GM12878 (cell line): ENCODE measurements at regions not wholly inside any gene's neighbourhood (a gene's known extent, or its start where the extent isn't known, plus 50 kb on each side); places are given as distances from the start of the nearest gene placed in this dataset.

ENCODE experiments used
- ATAC-seq: fragments of 200-7000 bp; cut with Tn5 transposase; 3 replicates; pipeline ENCODE4 v1.9.1; 2020; ENCODE audit warnings: mild to moderate bottlenecking, moderate library complexity
- BruUV-seq: library from RNA; stranded (reverse); fragments of 400-500 nt; replicated peaks from 2 replicates; lab custom pipeline; 2021; lab: Mats Ljungman, UMichigan
- CTCF ChIA-PET: fragments of 300-600 bp; sonication (Branson Sonifier 250); formaldehyde crosslinking; extraction: SDS; loops from one replicate; lab custom pipeline; 2021; ENCODE audit warnings: inconsistent platforms; lab: Yijun Ruan, JAX
- POLR2A ChIA-PET: fragments of 350-600 bp; formaldehyde crosslinking; extraction: SDS; loops from one replicate; lab custom pipeline; 2021; ENCODE audit warnings: inconsistent platforms; lab: Charles Lee
- RAD21 ChIA-PET: fragments of 300-600 bp; sonication (Branson Sonifier 250); formaldehyde crosslinking; loops from one replicate; lab custom pipeline; 2023; ENCODE audit warnings: antibody characterized with exemption; ENCODE audit not compliant: unreplicated experiment; lab: Charles Lee
- SMC1A ChIA-PET: fragments of 300-600 bp; sonication (Branson Sonifier 250); formaldehyde crosslinking; loops from one replicate; lab custom pipeline; 2023; ENCODE audit not compliant: unreplicated experiment, uncharacterized antibody; lab: Charles Lee
- DNase-seq: peaks from one replicate; pipeline ENCODE4 v3.0.0-alpha.2; 2011; ENCODE audit warnings: low read depth, low spot score
- FAIRE-seq: peaks from 3 replicates; lab custom pipeline; 2011; peaks lifted over from hg19 to GRCh38; lab: Jason Lieb, UNC
- H2AFZ ChIP-seq: 2 replicates; pipeline ENCODE4 v1.6.0; 2011; ENCODE audit warnings: low read depth, low read length, control low read depth; ENCODE audit not compliant: control insufficient read depth
- H3K27ac ChIP-seq: 2 replicates; pipeline ENCODE4 v1.5.1; 2011; ENCODE audit warnings: control low read depth; ENCODE audit not compliant: control insufficient read depth, insufficient read depth
- H3K27me3 ChIP-seq, 2 experiments: replicated peaks in 1 of 2; 2 replicates each; pipeline versions ENCODE4 v1.6.0 to v1.6.1; 2011; ENCODE audit warnings: low read length in 1 of 2; ENCODE audit not compliant: control insufficient read depth in 2 of 2, insufficient read depth in 2 of 2
- H3K36me3 ChIP-seq, 2 experiments: 2 replicates each; pipeline ENCODE4 v1.5.1; 2011; ENCODE audit warnings: low read length in 1 of 2; ENCODE audit not compliant: control insufficient read depth in 2 of 2, insufficient read depth in 2 of 2
- H3K4me1 ChIP-seq: 2 replicates; pipeline ENCODE4 v1.6.1; 2011; ENCODE audit warnings: mild to moderate bottlenecking, low read length, moderate library complexity, mixed read lengths; ENCODE audit not compliant: control insufficient read depth, insufficient read depth
- H3K4me2 ChIP-seq: 2 replicates; pipeline ENCODE4 v1.6.0; 2011; ENCODE audit warnings: control low read depth; ENCODE audit not compliant: control insufficient read depth, insufficient read depth
- H3K4me3 ChIP-seq: fragments of 200-600 bp; sonication (generic); 2 replicates; pipeline ENCODE4 v1.5.1; 2016
- H3K79me2 ChIP-seq: 2 replicates; pipeline ENCODE4 v1.6.0; 2011; ENCODE audit warnings: low read length; ENCODE audit not compliant: control insufficient read depth, insufficient read depth
- H3K9ac ChIP-seq: 2 replicates; pipeline ENCODE4 v1.8.0; 2011; ENCODE audit warnings: low read length, control low read depth, mixed read lengths; ENCODE audit not compliant: control insufficient read depth, insufficient read depth
- H3K9me3 ChIP-seq: replicated peaks from 3 replicates; pipeline ENCODE4 v1.5.1; 2011; ENCODE audit warnings: mild to moderate bottlenecking, low read length; ENCODE audit not compliant: control insufficient read depth, insufficient read depth
- H4K20me1 ChIP-seq: 2 replicates; pipeline ENCODE4 v1.6.0; 2011; ENCODE audit not compliant: control insufficient read depth, insufficient read depth
- ATF2 ChIP-seq: IDR thresholded peaks from 2 replicates; pipeline ENCODE4 v1.6.1; 2012; ENCODE audit warnings: low read length, inconsistent platforms
- BCL11A ChIP-seq: IDR thresholded peaks from 2 replicates; pipeline ENCODE4 v1.6.1; 2011; ENCODE audit warnings: low read depth, low read length
- CEBPB ChIP-seq, 2 experiments: fragments of 150-350 bp in 1 of 2; IDR thresholded peaks; 2 replicates each; pipeline ENCODE4 v1.6.1; 2012 to 2014; ENCODE audit warnings: low read depth in 2 of 2, low read length in 2 of 2, borderline replicate concordance in 1 of 2, inconsistent platforms in 1 of 2
- E2F4 ChIP-seq: IDR thresholded peaks from 2 replicates; pipeline ENCODE4 v1.6.1; 2012; ENCODE audit warnings: low read depth, low read length, improper control_type of control experiment
- ELK1 ChIP-seq: IDR thresholded peaks from 2 replicates; pipeline ENCODE4 v1.6.1; 2012; ENCODE audit warnings: low read depth, low read length, improper control_type of control experiment
- EP300 ChIP-seq, 2 experiments: fragments of 150-350 bp in 1 of 2; IDR thresholded peaks; 2 replicates each; pipeline ENCODE4 v1.6.1; 2011 to 2012; ENCODE audit warnings: low read depth in 2 of 2, low read length in 2 of 2, borderline replicate concordance in 1 of 2, improper control_type of control experiment in 1 of 2, inconsistent platforms in 1 of 2; ENCODE audit not compliant: control insufficient read depth in 1 of 2
- MTA3 ChIP-seq: IDR thresholded peaks from 2 replicates; pipeline ENCODE4 v1.6.1; 2012; ENCODE audit warnings: low read length, inconsistent platforms, borderline replicate concordance
- NFXL1 ChIP-seq: fragments of 450-650 bp; IDR thresholded peaks from 2 replicates; pipeline ENCODE4 v1.6.1; 2017; ENCODE audit warnings: antibody characterized with exemption, mild to moderate bottlenecking, borderline replicate concordance
- NFYB ChIP-seq: IDR thresholded peaks from 2 replicates; pipeline ENCODE4 v1.6.1; 2011; ENCODE audit warnings: low read depth, mild to moderate bottlenecking, low read length, improper control_type of control experiment, moderate library complexity; ENCODE audit not compliant: insufficient read depth
- NRF1 ChIP-seq: conservative IDR thresholded peaks from 2 replicates; pipeline ENCODE4 v1.6.1; 2011; ENCODE audit warnings: mild to moderate bottlenecking, low read depth, low read length, improper control_type of control experiment
- PML ChIP-seq: IDR thresholded peaks from 2 replicates; pipeline ENCODE4 v1.6.1; 2012; ENCODE audit warnings: low read length, inconsistent platforms
- RB1 ChIP-seq: fragments of 450-650 bp; formaldehyde crosslinking; IDR thresholded peaks from 2 replicates; pipeline ENCODE4 v1.6.1; 2017; ENCODE audit warnings: mild to moderate bottlenecking, borderline replicate concordance
- RFX5 ChIP-seq: IDR thresholded peaks from 2 replicates; pipeline ENCODE4 v1.6.1; 2011; ENCODE audit warnings: low read depth, low read length, improper control_type of control experiment
- RUNX3 ChIP-seq: IDR thresholded peaks from 2 replicates; pipeline ENCODE4 v1.6.1; 2012; ENCODE audit warnings: low read length, inconsistent platforms
- SRF ChIP-seq, 2 experiments: IDR thresholded peaks; 2 replicates each; pipeline ENCODE4 v1.6.1; 2011; ENCODE audit warnings: low read depth in 2 of 2, low read length in 2 of 2, mild to moderate bottlenecking in 1 of 2, moderate library complexity in 1 of 2
- ZNF217 ChIP-seq: fragments of 450-650 bp; IDR thresholded peaks from 2 replicates; pipeline ENCODE4 v1.6.1; 2017; ENCODE audit warnings: antibody characterized with exemption, mild to moderate bottlenecking
- WGBS: methylation state at CpG from one replicate; pipeline ENCODE4 v1.1.6; 2016; ENCODE audit warnings: low lambda C conversion rate; ENCODE audit not compliant: insufficient replicate concordance, insufficient coverage; ENCODE audit errors: missing lambda C conversion rate; 5-methylcytosine and 5-hydroxymethylcytosine counted together
- in situ Hi-C: fragments of 300-500 bp; cut with MboI; formaldehyde crosslinking; loops from 9 replicates; pipeline ENCODE4 v1.14.3; 2018; ENCODE audit warnings: mixed read lengths
- intact Hi-C: fragments of 100-400 bp; cut with micrococcal nuclease; formaldehyde crosslinking; loops from one replicate; pipeline ENCODE4 v1.14.2; 2022; ENCODE audit not compliant: unreplicated experiment

GRCh38 chr16:22711847-22712246, 102.1 kb upstream of the HS3ST2 start:
- no peaks in the 10 kb centered on the region for H3K36me3 ChIP-seq
- 25% methylated on average over 2 of the region's 2 CpGs for WGBS
- no peaks in the 10 kb centered on the region for H4K20me1 ChIP-seq
- no peak for ATAC-seq
- H3K4me1 ChIP-seq: no peaks in the 10 kb centered on the region
- H2AFZ ChIP-seq: no peak overlapping the region
- no peak overlapping the region for H3K27ac ChIP-seq
- ChIA-PET SMC1A (no interaction called here), CTCF (interaction anchor here (0.8 kb wide), 1 partner anchor 672 kb away, joined by 3 read pairs; no protein-coding TSS in a partner anchor), RAD21 (no interaction called here), POLR2A (no interaction called here)
- no peaks in the 10 kb centered on the region for H3K79me2 ChIP-seq
- H3K4me2 ChIP-seq: no peak overlapping the region
- TF ChIP-seq RFX5 (no peak), ZNF217 (no peak), BCL11A (no peak), SRF (IDR thresholded peaks at IDR 0.05; ENCODE audit: low read depth in 2 of 2, low read length in 2 of 2) (no peak), PML (no peak), RB1 (no peak), CEBPB (IDR thresholded peaks at IDR 0.05; ENCODE audit: borderline replicate concordance in 1 of 2, low read depth in 2 of 2, low read length in 2 of 2) (no peak), ELK1 (no peak)
- no peak overlapping the region for H3K4me3 ChIP-seq
- H3K9ac ChIP-seq: no peak overlapping the region
- intact Hi-C loops (no loop called here), in situ Hi-C loops (no loop called here)
- H3K9me3 ChIP-seq: no peaks in the 10 kb centered on the region; the same call in 2 of the 3 replicates
- FAIRE-seq: no peak
- H3K27me3 ChIP-seq: no peaks in the 10 kb centered on the region
- no peak for DNase-seq
- BruUV-seq: no TSS peak

GRCh38 chr16:22712471-22712870, 101.5 kb upstream of the HS3ST2 start:
- H3K27me3 ChIP-seq: no peaks in the 10 kb centered on the region
- ChIA-PET SMC1A (no interaction called here), CTCF (no interaction called here), POLR2A (no interaction called here), RAD21 (no interaction called here)
- H3K4me1 ChIP-seq: no peaks in the 10 kb centered on the region
- H4K20me1 ChIP-seq: no peaks in the 10 kb centered on the region
- in situ Hi-C loops (no loop called here), intact Hi-C loops (no loop called here)
- BruUV-seq: no TSS peak
- FAIRE-seq: no peak
- no peak overlapping the region for H3K9ac ChIP-seq
- H3K36me3 ChIP-seq: no peaks in the 10 kb centered on the region
- no peak overlapping the region for H2AFZ ChIP-seq
- H3K27ac ChIP-seq: no peak overlapping the region
- no peaks in the 10 kb centered on the region for H3K79me2 ChIP-seq
- H3K4me2 ChIP-seq: no peak overlapping the region
- H3K4me3 ChIP-seq: no peak overlapping the region
- no peak for ATAC-seq
- no peaks in the 10 kb centered on the region; the same call in 2 of the 3 replicates for H3K9me3 ChIP-seq
- WGBS: 29% methylated on average over 5 of the region's 5 CpGs
- no peak for DNase-seq
- TF ChIP-seq NFYB (no peak), ATF2 (no peak), NRF1 (no peak), RUNX3 (no peak), E2F4 (no peak), EP300 (IDR thresholded peaks at IDR 0.05; ENCODE audit: borderline replicate concordance in 1 of 2, control insufficient read depth in 1 of 2, low read depth in 2 of 2, low read length in 2 of 2) (no peak), MTA3 (no peak), NFXL1 (no peak)
